ENCODE measurements at regions not wholly inside any gene's neighbourhood (a gene's known extent, or its start where the extent isn't known, plus 50 kb on each side); places are given as distances from the start of the nearest gene placed in this dataset.

DNA sequence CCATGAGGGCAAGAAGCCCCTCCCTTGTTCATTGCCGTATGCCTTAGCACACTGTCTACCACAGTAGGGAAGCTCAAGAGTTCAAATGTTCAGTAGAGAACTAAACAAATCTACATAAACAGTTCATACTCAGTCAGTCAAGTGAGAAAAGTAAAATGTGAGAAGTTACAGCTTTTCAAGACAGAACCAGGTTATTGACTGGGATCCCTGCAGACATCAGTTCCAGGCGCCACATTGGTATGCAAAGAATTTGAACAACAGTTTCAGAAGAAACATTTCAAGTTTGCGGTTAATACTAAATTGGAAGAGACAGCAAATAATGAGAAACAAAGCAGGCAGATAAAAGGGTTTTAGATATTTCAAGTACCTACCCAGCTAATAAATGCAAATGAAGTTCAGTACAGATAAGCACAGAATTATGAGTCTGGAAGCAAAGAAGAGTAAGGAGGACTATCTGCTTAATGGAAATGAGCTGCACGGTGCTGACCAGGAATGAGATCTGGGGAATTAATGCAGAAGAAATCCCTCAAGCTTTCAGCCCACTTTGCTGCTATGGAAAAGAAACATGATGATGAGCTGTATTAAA is 246.2 kb downstream of the HACE1 start:
- TF ChIP-seq POLR2AphosphoS5 (IDR thresholded peaks at IDR 0.05; ENCODE audit: insufficient read depth in 1 of 2, low read depth in 1 of 2): no peak
- TF ChIP-seq, protein P1, sequence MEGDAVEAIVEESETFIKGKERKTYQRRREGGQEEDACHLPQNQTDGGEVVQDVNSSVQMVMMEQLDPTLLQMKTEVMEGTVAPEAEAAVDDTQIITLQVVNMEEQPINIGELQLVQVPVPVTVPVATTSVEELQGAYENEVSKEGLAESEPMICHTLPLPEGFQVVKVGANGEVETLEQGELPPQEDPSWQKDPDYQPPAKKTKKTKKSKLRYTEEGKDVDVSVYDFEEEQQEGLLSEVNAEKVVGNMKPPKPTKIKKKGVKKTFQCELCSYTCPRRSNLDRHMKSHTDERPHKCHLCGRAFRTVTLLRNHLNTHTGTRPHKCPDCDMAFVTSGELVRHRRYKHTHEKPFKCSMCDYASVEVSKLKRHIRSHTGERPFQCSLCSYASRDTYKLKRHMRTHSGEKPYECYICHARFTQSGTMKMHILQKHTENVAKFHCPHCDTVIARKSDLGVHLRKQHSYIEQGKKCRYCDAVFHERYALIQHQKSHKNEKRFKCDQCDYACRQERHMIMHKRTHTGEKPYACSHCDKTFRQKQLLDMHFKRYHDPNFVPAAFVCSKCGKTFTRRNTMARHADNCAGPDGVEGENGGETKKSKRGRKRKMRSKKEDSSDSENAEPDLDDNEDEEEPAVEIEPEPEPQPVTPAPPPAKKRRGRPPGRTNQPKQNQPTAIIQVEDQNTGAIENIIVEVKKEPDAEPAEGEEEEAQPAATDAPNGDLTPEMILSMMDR (IDR thresholded peaks at IDR 0.05): no peak
- no peak for TF ChIP-seq POLR2A (IDR thresholded peaks at IDR 0.05)
